ENCODE measurements at regions not wholly inside any gene's neighbourhood (a gene's known extent, or its start where the extent isn't known, plus 50 kb on each side); places are given as distances from the start of the nearest gene placed in this dataset.

- Histone ChIP-seq H3K9me3 (ENCODE audit: control insufficient read depth, insufficient read depth, low read depth, low read length) (no peaks in the 10 kb centered on the region), H3K27ac (ENCODE audit: insufficient read depth, low read length) (no peak overlapping the region), H3K79me2 (ENCODE audit: control insufficient read depth, insufficient read depth, low read length) (no peaks in the 10 kb centered on the region), H3K4me2 (ENCODE audit: extremely low read depth, insufficient read depth, low read length) (no peak overlapping the region), H3K4me1 (ENCODE audit: control insufficient read depth, extremely low read depth, insufficient read depth, low read length) (no peaks in the 10 kb centered on the region), H3K4me3 (replicated peaks in 1 of 4; ENCODE audit: control extremely low read depth in 1 of 4, insufficient read depth in 1 of 4, low read depth in 3 of 4, low read length in 4 of 4) (no peak overlapping the region), H3K36me3 (ENCODE audit: control insufficient read depth, insufficient read depth, low read length) (no peaks in the 10 kb centered on the region), H3K9ac (ENCODE audit: insufficient read depth, low read length) (no peak overlapping the region), H3K27me3 (ENCODE audit: control insufficient read depth, insufficient read depth, low read length) (no peaks in the 10 kb centered on the region), H2AFZ (ENCODE audit: low read length) (no peak overlapping the region), H4K20me1 (ENCODE audit: control insufficient read depth, extremely low read depth, insufficient read depth, low read length) (no peaks in the 10 kb centered on the region)
- TF ChIP-seq EZH2 (IDR thresholded peaks at IDR 0.05; ENCODE audit: low read length, missing control alignments), result no peak
- no peak for DNase-seq (ENCODE audit: low read depth in 2 of 2)
Measured at GRCh38 chr6:920512-920911, 227.6 kb upstream of the EXOC2 start.

GRCh38 chr6:919500-919899, 226.6 kb upstream of the EXOC2 start:
- Histone ChIP-seq H2AFZ (ENCODE audit: low read length) (no peak overlapping the region), H3K27me3 (ENCODE audit: control insufficient read depth, insufficient read depth, low read length) (no peaks in the 10 kb centered on the region), H3K9ac (ENCODE audit: insufficient read depth, low read length) (no peak overlapping the region), H3K36me3 (ENCODE audit: control insufficient read depth, insufficient read depth, low read length) (no peaks in the 10 kb centered on the region), H3K4me1 (ENCODE audit: control insufficient read depth, extremely low read depth, insufficient read depth, low read length) (no peaks in the 10 kb centered on the region), H3K27ac (ENCODE audit: insufficient read depth, low read length) (no peak overlapping the region), H3K4me2 (ENCODE audit: extremely low read depth, insufficient read depth, low read length) (no peak overlapping the region), H3K9me3 (ENCODE audit: control insufficient read depth, insufficient read depth, low read depth, low read length) (no peaks in the 10 kb centered on the region), H3K79me2 (ENCODE audit: control insufficient read depth, insufficient read depth, low read length) (no peaks in the 10 kb centered on the region), H4K20me1 (ENCODE audit: control insufficient read depth, extremely low read depth, insufficient read depth, low read length) (no peaks in the 10 kb centered on the region), H3K4me3 (replicated peaks in 1 of 4; ENCODE audit: control extremely low read depth in 1 of 4, insufficient read depth in 1 of 4, low read depth in 3 of 4, low read length in 4 of 4) (no peak overlapping the region)
- no peak for TF ChIP-seq CTCF (conservative IDR thresholded peaks at IDR 0.05 in 1 of 2, IDR thresholded peaks at IDR 0.05 in 1 of 2; ENCODE audit: low read depth in 1 of 2, low read length in 2 of 2)
- no peak for DNase-seq (ENCODE audit: low read depth in 2 of 2)

DNA sequence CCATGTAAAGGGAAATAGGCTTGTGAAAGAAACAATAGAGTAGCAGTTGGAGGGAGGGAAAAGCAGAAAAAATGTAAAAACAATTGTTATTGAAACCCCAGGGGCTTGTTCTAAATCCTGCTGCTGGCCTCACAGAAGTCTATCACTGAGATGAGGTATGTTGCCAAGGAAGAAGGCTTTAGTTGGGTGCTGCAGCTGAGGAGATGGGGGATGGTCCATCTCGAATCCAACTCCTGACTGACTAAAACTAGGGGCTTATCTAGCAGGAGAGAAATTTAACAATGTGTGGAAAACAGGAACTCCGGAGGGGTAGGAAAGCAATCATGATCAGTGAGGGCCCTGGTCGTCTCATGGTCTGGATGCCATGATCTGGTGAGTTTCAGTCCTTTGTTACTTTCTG, 225.0 kb upstream of the EXOC2 start:
- H3K27ac ChIP-seq (ENCODE audit: insufficient read depth, low read length), result no peak overlapping the region
- no peaks in the 10 kb centered on the region for H3K4me1 ChIP-seq (ENCODE audit: control insufficient read depth, extremely low read depth, insufficient read depth, low read length)
- no peaks in the 10 kb centered on the region for H3K79me2 ChIP-seq (ENCODE audit: control insufficient read depth, insufficient read depth, low read length)
- H3K9ac ChIP-seq (ENCODE audit: insufficient read depth, low read length), result no peak overlapping the region
- H2AFZ ChIP-seq (ENCODE audit: low read length), result no peak overlapping the region
- H3K27me3 ChIP-seq (ENCODE audit: control insufficient read depth, insufficient read depth, low read length), result no peaks in the 10 kb centered on the region
- H4K20me1 ChIP-seq (ENCODE audit: control insufficient read depth, extremely low read depth, insufficient read depth, low read length), result no peaks in the 10 kb centered on the region
- no peak overlapping the region for H3K4me3 ChIP-seq (replicated peaks in 1 of 4; ENCODE audit: control extremely low read depth in 1 of 4, insufficient read depth in 1 of 4, low read depth in 3 of 4, low read length in 4 of 4)
- DNase-seq (ENCODE audit: low read depth in 2 of 2), result no peak
- H3K4me2 ChIP-seq (ENCODE audit: extremely low read depth, insufficient read depth, low read length), result no peak overlapping the region
- TF ChIP-seq EZH2 (IDR thresholded peaks at IDR 0.05; ENCODE audit: low read length, missing control alignments), result no peak
- TF ChIP-seq CTCF (conservative IDR thresholded peaks at IDR 0.05 in 1 of 2, IDR thresholded peaks at IDR 0.05 in 1 of 2; ENCODE audit: low read depth in 1 of 2, low read length in 2 of 2), result no peak
- no peaks in the 10 kb centered on the region for H3K9me3 ChIP-seq (ENCODE audit: control insufficient read depth, insufficient read depth, low read depth, low read length)
- no peaks in the 10 kb centered on the region for H3K36me3 ChIP-seq (ENCODE audit: control insufficient read depth, insufficient read depth, low read length)

- Histone ChIP-seq H3K36me3 (ENCODE audit: control insufficient read depth, insufficient read depth, low read length) (no peaks in the 10 kb centered on the region), H3K9ac (ENCODE audit: insufficient read depth, low read length) (no peak overlapping the region), H3K4me3 (replicated peaks in 1 of 4; ENCODE audit: control extremely low read depth in 1 of 4, insufficient read depth in 1 of 4, low read depth in 3 of 4, low read length in 4 of 4) (no peak overlapping the region), H2AFZ (ENCODE audit: low read length) (no peak overlapping the region), H3K9me3 (ENCODE audit: control insufficient read depth, insufficient read depth, low read depth, low read length) (no peaks in the 10 kb centered on the region), H3K27ac (ENCODE audit: insufficient read depth, low read length) (no peak overlapping the region), H4K20me1 (ENCODE audit: control insufficient read depth, extremely low read depth, insufficient read depth, low read length) (no peaks in the 10 kb centered on the region), H3K4me2 (ENCODE audit: extremely low read depth, insufficient read depth, low read length) (no peak overlapping the region), H3K27me3 (ENCODE audit: control insufficient read depth, insufficient read depth, low read length) (no peaks in the 10 kb centered on the region), H3K79me2 (ENCODE audit: control insufficient read depth, insufficient read depth, low read length) (no peaks in the 10 kb centered on the region), H3K4me1 (ENCODE audit: control insufficient read depth, extremely low read depth, insufficient read depth, low read length) (no peaks in the 10 kb centered on the region)
- no peak for TF ChIP-seq EZH2 (IDR thresholded peaks at IDR 0.05; ENCODE audit: low read length, missing control alignments)
- no peak for TF ChIP-seq CTCF (conservative IDR thresholded peaks at IDR 0.05 in 1 of 2, IDR thresholded peaks at IDR 0.05 in 1 of 2; ENCODE audit: low read depth in 1 of 2, low read length in 2 of 2)
- DNase-seq (ENCODE audit: low read depth in 2 of 2), result no peak
Measured at GRCh38 chr6:917296-917695, 224.4 kb upstream of the EXOC2 start.
